ENCODE measurements at regions not wholly inside any gene's neighbourhood (a gene's known extent, or its start where the extent isn't known, plus 50 kb on each side); places are given as distances from the start of the nearest gene placed in this dataset.

DNA sequence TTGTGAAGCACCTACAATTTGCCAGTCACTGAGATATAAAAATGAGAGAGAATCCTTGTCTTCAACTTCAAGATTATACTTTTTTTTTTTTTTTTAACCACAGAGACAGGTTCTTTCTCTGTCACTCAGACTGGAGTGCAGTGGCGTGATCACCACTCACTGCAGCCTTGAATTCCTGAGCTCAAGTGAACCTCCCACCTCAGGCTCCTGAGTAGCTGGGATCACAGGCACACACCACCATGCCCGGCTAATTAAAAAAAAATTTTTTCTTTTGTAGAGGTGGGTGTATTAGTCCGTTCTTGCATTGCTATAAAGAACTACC is 51.6 kb upstream of the PMEPA1 start:
- TF ChIP-seq POLR2A (IDR thresholded peaks at IDR 0.05; ENCODE audit: low read depth, low read length): no peak
- no peak for TF ChIP-seq RAD21 (IDR thresholded peaks at IDR 0.05; ENCODE audit: insufficient read depth, low read depth, low read length)

Measured in GM12878 (cell line).